ENCODE measurements at regions not wholly inside any gene's neighbourhood (a gene's known extent, or its start where the extent isn't known, plus 50 kb on each side); places are given as distances from the start of the nearest gene placed in this dataset.

DNA sequence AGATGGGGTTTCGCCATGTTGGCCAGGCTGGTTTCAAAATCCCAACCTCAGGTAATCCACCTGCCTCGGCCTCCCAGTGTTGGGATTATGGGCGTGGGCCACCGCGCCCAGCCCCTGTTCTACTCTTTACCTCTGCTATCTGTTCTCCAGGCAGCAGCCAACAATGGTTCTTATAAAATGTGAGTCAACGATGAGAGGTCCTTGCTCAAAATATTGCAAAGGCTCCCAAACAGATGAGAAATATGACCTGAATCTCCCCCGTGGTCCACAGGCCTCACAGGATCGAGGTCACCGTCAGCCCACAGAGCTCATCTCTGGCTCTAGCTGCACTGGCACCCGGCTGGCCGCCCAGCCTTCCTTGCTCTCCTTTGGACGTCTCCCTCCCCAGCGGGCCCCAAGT lies 62.0 kb upstream of the EGFR start:
- no peak for DNase-seq (ENCODE audit: low spot score)

DNA sequence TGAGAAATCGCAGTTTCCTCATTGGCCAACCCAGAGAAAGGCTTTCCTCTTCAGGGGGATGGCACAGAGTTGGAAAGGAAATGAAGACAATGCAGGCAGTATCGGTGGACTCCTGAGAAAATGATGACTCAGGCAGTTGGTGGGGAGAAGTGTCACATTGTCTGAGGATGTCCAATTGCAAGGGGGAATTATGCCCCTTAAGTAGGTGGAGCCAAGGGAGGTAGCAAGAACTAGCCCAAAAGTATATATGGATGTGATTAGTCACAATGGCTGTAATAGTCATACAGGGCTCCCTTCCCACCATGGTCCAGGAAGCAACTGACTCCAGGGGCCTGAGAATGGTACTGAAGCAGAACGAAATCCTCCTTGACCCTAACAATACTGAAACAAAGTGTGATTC lies 58.3 kb upstream of the EGFR start:
- DNase-seq (ENCODE audit: low spot score): no peak

DNA sequence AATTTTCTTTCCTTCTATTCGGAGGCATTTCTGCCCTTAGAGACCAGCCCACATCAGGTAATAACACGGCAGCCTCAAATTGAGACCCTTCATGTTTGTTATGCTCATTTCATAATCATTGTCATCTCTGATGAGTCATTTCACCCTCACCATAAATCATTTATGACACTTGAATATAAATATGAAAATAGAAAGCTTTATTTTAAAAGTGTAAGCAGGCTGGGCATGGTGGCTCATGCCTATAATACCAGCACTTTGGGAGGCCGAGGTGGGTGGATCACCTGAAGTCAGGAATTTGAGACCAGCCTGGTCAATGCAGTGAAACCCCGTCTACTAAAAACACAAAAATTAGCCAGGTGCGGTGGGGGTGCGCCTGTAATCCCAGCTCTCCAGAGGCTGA lies 57.4 kb upstream of the EGFR start:
- no peak for DNase-seq (ENCODE audit: low spot score)

DNA sequence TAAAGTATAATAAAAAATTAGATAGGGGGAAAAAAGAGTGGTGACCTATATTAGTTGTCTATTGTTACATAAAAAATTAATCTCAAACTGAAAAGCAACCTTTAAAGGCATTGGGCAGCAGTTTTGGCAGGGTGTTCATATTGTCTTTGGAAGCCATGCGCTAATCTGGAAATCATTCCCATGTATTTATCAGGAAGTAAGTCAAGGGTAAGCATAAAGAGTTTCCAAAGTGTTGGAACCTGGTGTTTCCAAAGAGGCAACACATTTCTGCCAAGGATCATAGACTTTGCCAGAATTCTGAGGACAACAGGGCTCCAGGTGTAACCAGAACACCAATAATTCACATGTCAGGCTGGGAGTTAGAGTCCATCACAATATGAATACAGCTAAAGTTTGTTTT lies 55.7 kb upstream of the EGFR start:
- no peak for DNase-seq (ENCODE audit: low spot score)

DNA sequence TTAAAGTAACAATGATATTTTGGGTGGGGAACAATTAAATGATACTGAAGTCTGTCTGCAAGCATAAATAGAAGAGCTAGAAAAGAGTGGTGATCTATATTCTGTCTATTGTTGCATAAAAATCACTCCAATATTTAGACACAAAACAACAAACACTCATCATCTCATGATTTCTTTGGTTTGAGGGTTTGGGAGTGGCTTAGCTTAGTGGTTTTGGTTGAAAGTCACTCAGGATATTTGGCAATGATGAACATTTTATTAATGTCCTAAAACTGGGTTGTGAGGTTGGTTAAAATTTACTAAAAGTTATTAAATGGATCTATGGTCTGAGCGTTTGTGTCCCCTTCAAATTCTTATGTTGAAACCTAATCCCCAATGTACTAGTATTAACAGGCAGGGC lies 54.7 kb upstream of the EGFR start:
- no peak for DNase-seq (ENCODE audit: low spot score)

DNA sequence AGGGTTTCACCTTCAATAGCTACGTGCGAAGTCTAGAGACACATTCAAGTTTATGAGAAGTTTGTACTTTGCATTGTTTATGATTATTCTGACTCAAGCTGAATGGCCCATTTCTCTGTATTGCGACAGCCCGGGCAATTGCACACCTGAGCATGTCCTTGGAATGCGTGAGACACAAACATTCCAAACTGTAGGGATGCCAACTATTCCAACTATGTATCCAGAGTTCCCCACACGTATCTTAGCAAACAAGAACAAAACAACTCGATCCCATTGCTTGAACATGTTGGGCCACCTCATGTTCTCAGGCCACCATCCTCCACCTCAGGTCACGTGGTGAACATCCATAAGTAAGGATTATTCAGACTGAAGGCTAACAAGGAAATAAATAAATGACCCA lies 51.4 kb upstream of the EGFR start:
- no peak for DNase-seq (ENCODE audit: low spot score)

DNA sequence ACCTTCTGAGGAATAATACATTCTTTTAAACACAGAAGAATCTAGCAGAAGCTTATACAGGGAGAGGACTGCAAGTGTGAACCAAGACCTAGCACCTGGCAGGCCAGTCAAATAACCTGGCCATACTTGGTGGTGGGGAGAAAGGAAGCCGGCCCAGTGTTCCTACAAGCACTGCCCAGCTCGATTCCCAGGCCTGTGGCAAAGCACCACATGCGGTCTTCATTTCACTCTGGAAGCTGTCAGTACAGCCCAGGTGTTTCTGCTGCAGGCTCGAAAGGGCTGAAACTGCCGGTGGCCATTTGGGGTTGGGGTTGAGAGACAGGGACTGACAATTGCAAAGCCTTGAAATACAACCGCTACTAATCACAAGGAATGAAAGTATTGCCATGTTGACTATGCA lies 50.8 kb upstream of the EGFR start:
- DNase-seq (ENCODE audit: low spot score): no peak

Data from hematopoietic multipotent progenitor cell treated with erythropoietin and hydrocortisone succinate and interleukin-3 and kit ligand, for 15 days (in vitro differentiated cells).